OCI-LY3 (cell line): ENCODE measurements at regions not wholly inside any gene's neighbourhood (a gene's known extent, or its start where the extent isn't known, plus 50 kb on each side); places are given as distances from the start of the nearest gene placed in this dataset.

Experiments used
- EZH2phosphoT487 ChIP-seq: fragments of 200-600 bp; shearing (Covaris generic); IDR thresholded peaks from 2 replicates; pipeline ENCODE4 v1.6.1; 2018; ENCODE audit warnings: antibody characterized with exemption, mixed run types, low read depth
- TF ChIP-seq, protein P1 (sequence below): fragments of 200-600, 300-600 bp; sonication (generic); IDR thresholded peaks from 2 replicates; pipeline ENCODE4 v1.5.1; 2014; ENCODE audit warnings: antibody characterized with exemption, low read length, low read depth

DNA sequence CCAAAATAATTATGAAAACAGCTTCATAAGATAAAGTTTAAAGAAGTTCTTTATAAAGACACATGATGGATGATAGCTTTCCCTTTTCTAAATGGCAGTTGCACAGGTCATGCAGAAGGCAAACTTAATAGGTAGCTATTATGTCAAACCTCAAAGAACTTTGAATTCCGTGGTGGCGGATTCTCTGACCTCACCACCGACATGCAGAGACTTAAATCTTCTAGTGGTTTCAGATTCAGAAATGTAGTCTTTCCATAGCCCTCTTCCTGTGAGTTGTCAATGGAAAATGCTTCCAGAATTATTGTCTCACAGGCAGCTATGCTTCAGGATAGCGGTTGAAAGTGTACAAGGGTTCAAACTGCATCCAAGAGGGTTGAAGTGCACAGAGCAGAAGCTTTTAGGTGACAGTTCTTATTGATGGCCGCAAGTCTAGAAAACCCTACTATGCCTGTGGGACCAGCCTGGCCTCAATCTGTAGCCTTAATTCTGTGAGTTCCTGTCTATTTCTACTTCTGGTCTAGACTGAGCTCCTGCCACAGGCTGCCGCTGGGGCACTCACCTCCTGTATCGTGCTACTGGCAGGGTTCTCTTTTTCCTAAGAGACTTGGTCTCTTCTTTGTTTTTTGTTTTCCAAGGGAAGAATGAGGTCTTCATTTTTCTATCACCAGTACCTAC lies 117.0 kb upstream of the ERRFI1 start:
- TF ChIP-seq, protein P1, sequence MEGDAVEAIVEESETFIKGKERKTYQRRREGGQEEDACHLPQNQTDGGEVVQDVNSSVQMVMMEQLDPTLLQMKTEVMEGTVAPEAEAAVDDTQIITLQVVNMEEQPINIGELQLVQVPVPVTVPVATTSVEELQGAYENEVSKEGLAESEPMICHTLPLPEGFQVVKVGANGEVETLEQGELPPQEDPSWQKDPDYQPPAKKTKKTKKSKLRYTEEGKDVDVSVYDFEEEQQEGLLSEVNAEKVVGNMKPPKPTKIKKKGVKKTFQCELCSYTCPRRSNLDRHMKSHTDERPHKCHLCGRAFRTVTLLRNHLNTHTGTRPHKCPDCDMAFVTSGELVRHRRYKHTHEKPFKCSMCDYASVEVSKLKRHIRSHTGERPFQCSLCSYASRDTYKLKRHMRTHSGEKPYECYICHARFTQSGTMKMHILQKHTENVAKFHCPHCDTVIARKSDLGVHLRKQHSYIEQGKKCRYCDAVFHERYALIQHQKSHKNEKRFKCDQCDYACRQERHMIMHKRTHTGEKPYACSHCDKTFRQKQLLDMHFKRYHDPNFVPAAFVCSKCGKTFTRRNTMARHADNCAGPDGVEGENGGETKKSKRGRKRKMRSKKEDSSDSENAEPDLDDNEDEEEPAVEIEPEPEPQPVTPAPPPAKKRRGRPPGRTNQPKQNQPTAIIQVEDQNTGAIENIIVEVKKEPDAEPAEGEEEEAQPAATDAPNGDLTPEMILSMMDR, result no peak
- no peak for TF ChIP-seq EZH2phosphoT487
